HEK293T (cell line): ENCODE measurements at regions not wholly inside any gene's neighbourhood (a gene's known extent, or its start where the extent isn't known, plus 50 kb on each side); places are given as distances from the start of the nearest gene placed in this dataset.

Experiments used
- CTCF ChIA-PET: fragments of 350-600 bp; formaldehyde crosslinking; extraction: SDS; loops from one replicate; lab custom pipeline; 2021; ENCODE audit warnings: antibody characterized with exemption, inconsistent platforms; lab: Yijun Ruan, JAX
- POLR2A ChIA-PET: fragments of 350-600 bp; formaldehyde crosslinking; extraction: SDS; loops from one replicate; lab custom pipeline; 2020; ENCODE audit warnings: antibody characterized with exemption, inconsistent platforms; lab: Yijun Ruan, JAX
- DNase-seq: peaks from one replicate; pipeline ENCODE4 v3.0.0; 2012; ENCODE audit warnings: mixed read lengths; ENCODE audit errors: extremely low spot score
- ARNT ChIP-seq: fragments of 450-650 bp; IDR thresholded peaks from 2 replicates; pipeline ENCODE4 v1.6.1; 2017; ENCODE audit warnings: mild to moderate bottlenecking
- BHLHE40 ChIP-seq: fragments of 450-650 bp; IDR thresholded peaks from 2 replicates; pipeline ENCODE4 v1.6.1; 2016; ENCODE audit warnings: mild to moderate bottlenecking, moderate library complexity, borderline replicate concordance
- CTBP1 ChIP-seq: fragments of 450-650 bp; IDR thresholded peaks from 2 replicates; pipeline ENCODE4 v1.6.1; 2016; ENCODE audit warnings: borderline replicate concordance
- ELF4 ChIP-seq: fragments of 450-650 bp; IDR thresholded peaks from 2 replicates; pipeline ENCODE4 v1.6.1; 2017; ENCODE audit warnings: antibody characterized with exemption
- FOXA1 ChIP-seq: fragments of 450-650 bp; IDR thresholded peaks from 2 replicates; pipeline ENCODE4 v1.6.1; 2016; ENCODE audit warnings: mild to moderate bottlenecking
- FOXK2 ChIP-seq: fragments of 450-650 bp; IDR thresholded peaks from 2 replicates; pipeline ENCODE4 v1.6.1; 2016; ENCODE audit warnings: mild to moderate bottlenecking
- FOXM1 ChIP-seq: fragments of 450-650 bp; IDR thresholded peaks from 2 replicates; pipeline ENCODE4 v1.6.1; 2017; ENCODE audit warnings: mild to moderate bottlenecking, borderline replicate concordance
- HDGF ChIP-seq: fragments of 450-650 bp; IDR thresholded peaks from 2 replicates; pipeline ENCODE4 v1.6.1; 2017; ENCODE audit warnings: antibody characterized with exemption, borderline replicate concordance
- L3MBTL2 ChIP-seq: fragments of 450-650 bp; conservative IDR thresholded peaks from 2 replicates; pipeline ENCODE4 v1.6.1; 2016; ENCODE audit warnings: mild to moderate bottlenecking
- LEF1 ChIP-seq: fragments of 450-650 bp; IDR thresholded peaks from 2 replicates; pipeline ENCODE4 v1.6.1; 2017; ENCODE audit warnings: mild to moderate bottlenecking, borderline replicate concordance
- NFRKB ChIP-seq: fragments of 450-650 bp; IDR thresholded peaks from 2 replicates; pipeline ENCODE4 v1.6.1; 2016; ENCODE audit warnings: mild to moderate bottlenecking, moderate library complexity
- SP1 ChIP-seq: fragments of 450-650 bp; IDR thresholded peaks from 2 replicates; pipeline ENCODE4 v1.6.1; 2017
- SUZ12 ChIP-seq: fragments of 450-650 bp; IDR thresholded peaks from 2 replicates; pipeline ENCODE4 v1.6.1; 2016; ENCODE audit warnings: mild to moderate bottlenecking
- TARDBP ChIP-seq: fragments of 450-650 bp; IDR thresholded peaks from 2 replicates; pipeline ENCODE4 v1.6.1; 2016
- ZNF384 ChIP-seq: fragments of 450-650 bp; IDR thresholded peaks from 2 replicates; pipeline ENCODE4 v1.6.1; 2016
- TF ChIP-seq, protein P1 (sequence below): fragments of 450-650 bp; IDR thresholded peaks from 2 replicates; pipeline ENCODE4 v1.6.1; 2016

DNA sequence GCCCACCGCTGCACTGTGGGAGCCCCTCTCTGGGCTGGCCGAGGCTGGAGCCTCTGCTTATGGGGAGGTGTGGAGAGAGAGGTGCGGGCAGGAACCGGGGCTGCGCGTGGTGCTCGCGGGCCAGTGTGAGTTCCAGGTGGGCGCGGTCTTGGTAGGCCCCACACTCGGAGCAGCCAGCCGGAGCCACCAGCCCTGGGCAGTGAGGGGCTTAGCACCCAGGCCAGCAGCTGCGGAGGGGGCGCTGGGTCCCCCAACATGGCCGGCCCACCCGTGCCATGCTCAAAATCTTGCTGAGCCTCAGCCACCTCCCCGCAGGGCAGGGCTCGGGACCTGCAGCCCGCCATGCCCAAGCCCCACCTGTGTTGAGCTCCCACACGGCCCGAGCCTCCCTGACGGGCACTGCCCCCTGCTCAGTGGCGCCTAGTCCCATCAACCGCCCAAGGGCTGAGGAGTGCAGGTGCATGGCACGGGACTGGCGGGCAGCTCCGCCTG is 856.8 kb upstream of the CELF2 start:
- ChIA-PET CTCF (no interaction called here), POLR2A (no interaction called here)
- TF ChIP-seq FOXM1 (no peak), ZNF384 (no peak), L3MBTL2 (no peak), NFRKB (no peak), ELF4 (no peak), HDGF (no peak), TARDBP (no peak), LEF1 (no peak), CTBP1 (no peak), BHLHE40 (no peak), ARNT (no peak), SP1 (no peak), FOXA1 (no peak), SUZ12 (no peak), FOXK2 (no peak)
- TF ChIP-seq, protein P1, sequence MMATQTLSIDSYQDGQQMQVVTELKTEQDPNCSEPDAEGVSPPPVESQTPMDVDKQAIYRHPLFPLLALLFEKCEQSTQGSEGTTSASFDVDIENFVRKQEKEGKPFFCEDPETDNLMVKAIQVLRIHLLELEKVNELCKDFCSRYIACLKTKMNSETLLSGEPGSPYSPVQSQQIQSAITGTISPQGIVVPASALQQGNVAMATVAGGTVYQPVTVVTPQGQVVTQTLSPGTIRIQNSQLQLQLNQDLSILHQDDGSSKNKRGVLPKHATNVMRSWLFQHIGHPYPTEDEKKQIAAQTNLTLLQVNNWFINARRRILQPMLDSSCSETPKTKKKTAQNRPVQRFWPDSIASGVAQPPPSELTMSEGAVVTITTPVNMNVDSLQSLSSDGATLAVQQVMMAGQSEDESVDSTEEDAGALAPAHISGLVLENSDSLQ: no peak
- DNase-seq: no peak

DNA sequence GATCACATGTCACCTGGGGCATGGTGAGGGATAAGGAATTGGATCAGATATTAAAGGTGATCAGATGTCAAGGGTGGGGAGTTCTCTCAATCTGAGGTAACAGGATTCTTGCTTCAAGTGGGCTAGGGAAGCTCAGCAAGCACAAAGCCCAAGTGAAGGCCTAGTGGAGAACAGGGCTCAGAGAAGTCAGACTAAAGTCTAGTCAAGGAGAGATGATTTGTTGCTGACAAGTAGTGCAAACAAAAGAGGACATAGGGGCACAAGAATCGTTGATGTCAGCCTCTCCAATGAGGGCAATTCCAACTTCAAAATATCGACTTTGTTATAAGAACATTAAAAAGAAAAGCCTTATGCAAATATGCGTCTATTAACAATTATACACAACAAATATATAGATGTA is 852.8 kb upstream of the CELF2 start:
- CTCF ChIA-PET: no interaction called here
- no peak for DNase-seq
- POLR2A ChIA-PET: no interaction called here
- TF ChIP-seq, protein P1: no peak

DNA sequence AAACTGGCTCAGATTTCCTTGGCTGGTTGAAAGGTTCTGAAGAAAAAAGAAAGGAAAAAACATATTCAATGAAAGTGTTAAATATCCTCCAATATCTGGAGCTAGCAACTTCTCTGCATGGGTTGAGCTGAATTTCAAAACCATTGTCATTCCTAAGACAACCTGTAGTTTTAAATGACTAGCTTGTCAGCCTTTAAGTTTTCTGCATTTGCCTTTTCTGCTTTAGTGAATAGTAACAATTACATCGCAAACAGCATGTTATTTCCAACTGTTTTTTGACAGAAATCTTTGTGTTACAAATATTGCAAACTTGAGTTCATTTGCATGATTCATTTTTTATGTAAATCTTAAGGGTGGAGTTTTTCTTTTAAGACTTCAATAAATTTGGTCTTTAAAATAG is 852.3 kb upstream of the CELF2 start:
- no peak for TF ChIP-seq CTBP1
- TF ChIP-seq LEF1: no peak
- TF ChIP-seq TARDBP: no peak
- TF ChIP-seq ZNF384: no peak
- CTCF ChIA-PET: no interaction called here
- DNase-seq: no peak
- POLR2A ChIA-PET: no interaction called here

DNA sequence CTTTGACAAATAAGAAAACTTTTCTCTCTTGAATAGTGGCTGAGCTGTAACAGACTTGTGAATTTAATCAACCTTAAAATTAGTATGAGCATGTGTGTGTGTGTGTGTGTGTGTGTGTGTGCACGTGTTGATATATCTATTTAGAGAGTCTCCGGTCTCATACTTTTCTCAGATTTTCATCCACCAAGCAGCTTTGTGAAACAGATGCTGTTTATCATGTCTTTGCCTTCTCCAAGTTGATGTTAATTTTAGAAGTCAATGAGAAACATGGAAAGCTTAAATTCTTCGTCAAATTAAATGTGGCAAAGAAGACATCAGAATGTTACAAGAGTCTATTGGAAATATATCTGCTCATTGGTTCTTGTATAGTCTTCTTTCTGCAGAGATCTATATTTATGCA is 839.2 kb upstream of the CELF2 start:
- POLR2A ChIA-PET: no interaction called here
- no peak for DNase-seq
- CTCF ChIA-PET: no interaction called here
- TF ChIP-seq ELF4: no peak

DNA sequence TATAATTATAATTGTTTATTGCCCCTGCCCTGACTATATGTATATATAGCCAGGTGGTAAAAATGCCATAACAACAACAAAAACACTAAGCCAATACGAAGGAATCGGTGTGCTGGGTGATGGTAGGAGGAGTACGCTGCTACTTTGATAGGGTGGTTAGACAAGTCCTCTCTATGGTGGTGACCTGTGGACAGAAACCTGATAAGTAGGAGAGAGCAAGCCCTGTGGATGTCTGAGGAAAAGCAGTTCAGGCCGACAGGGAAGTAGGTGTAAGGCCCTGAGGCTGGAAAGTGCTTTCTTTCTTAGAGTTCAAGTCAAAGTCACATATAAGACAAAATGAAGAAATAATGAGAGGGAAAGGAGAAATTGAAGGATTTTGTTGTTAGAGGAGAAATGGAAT is 823.8 kb upstream of the CELF2 start:
- no peak for DNase-seq
- TF ChIP-seq ELF4 (no peak), FOXA1 (no peak), SUZ12 (no peak), ZNF384 (no peak), SP1 (no peak), CTBP1 (no peak), L3MBTL2 (no peak), FOXM1 (no peak), ARNT (no peak), BHLHE40 (no peak), HDGF (no peak), TARDBP (no peak)
- TF ChIP-seq, protein P1: no peak
- ChIA-PET CTCF (interaction anchor here (0.6 kb wide), 1 partner anchor 317 kb away, joined by 3 read pairs; no protein-coding TSS in a partner anchor), POLR2A (no interaction called here)

DNA sequence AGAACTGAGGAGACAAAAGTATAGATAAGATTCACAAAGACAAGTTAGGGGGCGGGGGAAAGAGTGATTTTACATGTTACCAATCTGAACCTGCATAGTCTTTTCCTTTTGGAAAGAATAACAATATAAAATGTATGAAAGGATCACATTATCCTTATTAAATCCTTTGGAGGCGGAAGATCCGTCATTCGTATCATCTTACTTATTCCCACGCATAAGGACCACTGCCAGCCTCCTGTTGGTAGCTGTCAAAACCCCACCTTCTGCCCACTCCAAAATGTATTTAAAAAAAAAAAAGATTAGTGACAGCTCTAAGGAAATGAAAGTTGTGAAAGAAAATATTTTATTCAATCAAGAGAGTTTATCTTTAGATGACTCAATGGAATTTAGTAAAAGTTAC is 821.0 kb upstream of the CELF2 start:
- ChIA-PET POLR2A (no interaction called here), CTCF (interaction anchor here (0.7 kb wide), 1 partner anchor 23 kb away, joined by 3 read pairs; no protein-coding TSS in a partner anchor)
- no peak for DNase-seq
- no peak for TF ChIP-seq BHLHE40
- no peak for TF ChIP-seq ELF4
- no peak for TF ChIP-seq ZNF384
- no peak for TF ChIP-seq FOXA1
- no peak for TF ChIP-seq TARDBP
- no peak for TF ChIP-seq FOXM1
- no peak for TF ChIP-seq SUZ12
- TF ChIP-seq, protein P1: no peak
- TF ChIP-seq CTBP1: no peak
- no peak for TF ChIP-seq NFRKB
- no peak for TF ChIP-seq HDGF
- no peak for TF ChIP-seq SP1
